Fibroblast of villous mesenchyme (primary cell): ENCODE measurements at regions not wholly inside any gene's neighbourhood (a gene's known extent, or its start where the extent isn't known, plus 50 kb on each side); places are given as distances from the start of the nearest gene placed in this dataset.
"Not testable (repeated sequence)": the region's sequence is repeated elsewhere in the genome, so short reads cannot be mapped to it uniquely, and the experiment has no call there.

Source experiments
- DNase-seq: peaks from one replicate; pipeline ENCODE4 v3.0.0-alpha.2; 2010; ENCODE audit warnings: low read depth
- H3K4me3 ChIP-seq: 2 replicates; pipeline ENCODE4 v1.5.1; 2011; ENCODE audit warnings: low read depth, mild to moderate bottlenecking, low read length
- CTCF ChIP-seq: IDR thresholded peaks from 2 replicates; pipeline ENCODE4 v1.5.1; 2012; ENCODE audit warnings: low read depth, mild to moderate bottlenecking, low read length; ENCODE audit not compliant: insufficient read depth

GRCh38 chr4:115491686-115492085 lies 378.3 kb upstream of the NDST4 start:
- DNase-seq, result no peak
- no peak overlapping the region for H3K4me3 ChIP-seq
- no peak for TF ChIP-seq CTCF

GRCh38 chr4:115489279-115489678 lies 375.9 kb upstream of the NDST4 start:
- DNase-seq, result no peak
- no peak overlapping the region for H3K4me3 ChIP-seq
- TF ChIP-seq CTCF, result no peak

GRCh38 chr4:115485402-115485801 lies 372.0 kb upstream of the NDST4 start:
- no peak overlapping the region for H3K4me3 ChIP-seq
- no peak for DNase-seq
- TF ChIP-seq CTCF, result no peak

GRCh38 chr4:115484479-115484878 lies 371.1 kb upstream of the NDST4 start:
- no peak for DNase-seq
- TF ChIP-seq CTCF, result no peak
- no peak overlapping the region for H3K4me3 ChIP-seq

GRCh38 chr4:115470763-115471162 lies 357.3 kb upstream of the NDST4 start:
- TF ChIP-seq CTCF, result no peak
- no peak overlapping the region for H3K4me3 ChIP-seq
- no peak for DNase-seq

- not testable (repeated sequence) for H3K4me3 ChIP-seq, DNase-seq
These were observed 345.9 kb upstream of the NDST4 start for GRCh38 chr4:115459301-115459700.

- H3K4me3 ChIP-seq, result no peak overlapping the region
- TF ChIP-seq CTCF, result no peak
- DNase-seq, result no peak
These were observed 342.8 kb upstream of the NDST4 start for GRCh38 chr4:115456231-115456630.
